SU-DHL-6 (cell line): ENCODE measurements at regions not wholly inside any gene's neighbourhood (a gene's known extent, or its start where the extent isn't known, plus 50 kb on each side); places are given as distances from the start of the nearest gene placed in this dataset.

Experiments
- H2AFZ ChIP-seq: fragments of 200-600 bp; sonication (generic); 2 replicates; pipeline ENCODE4 v1.6.1; 2014; ENCODE audit warnings: low read depth, mild to moderate bottlenecking, moderate library complexity, mixed read lengths, antibody characterized with exemption, low read length; ENCODE audit not compliant: severe bottlenecking
- H3F3A ChIP-seq: fragments of 200-600 bp; shearing (Covaris generic); 2 replicates; pipeline ENCODE4 v1.6.0; 2016; ENCODE audit warnings: antibody characterized with exemption, mild to moderate bottlenecking; ENCODE audit not compliant: insufficient read depth
- H3K27ac ChIP-seq: fragments of 200-600 bp; sonication (generic); 2 replicates; pipeline ENCODE4 v1.5.1; 2016; ENCODE audit warnings: low read depth, mild to moderate bottlenecking, low read length, moderate library complexity, mixed read lengths
- H3K27me3 ChIP-seq: fragments of 200-600 bp; sonication (generic), shearing (Covaris generic); 2 replicates; pipeline ENCODE4 v1.6.0; 2014; ENCODE audit warnings: mild to moderate bottlenecking, low read length
- H3K36me3 ChIP-seq: fragments of 200-600 bp; sonication (generic); 2 replicates; pipeline ENCODE4 v1.6.1; 2014; ENCODE audit warnings: mild to moderate bottlenecking, low read length, mixed read lengths
- H3K4me2 ChIP-seq: fragments of 300-600, 200-600 bp; shearing (Covaris generic), sonication (generic); 2 replicates; pipeline ENCODE4 v1.6.0; 2014; ENCODE audit warnings: low read length, low read depth, mild to moderate bottlenecking; ENCODE audit not compliant: poor library complexity, severe bottlenecking
- H3K4me3 ChIP-seq: fragments of 200-600 bp; sonication (generic); 2 replicates; pipeline ENCODE4 v1.5.1; 2014; ENCODE audit warnings: antibody characterized with exemption, low read length, mild to moderate bottlenecking, mixed read lengths; ENCODE audit not compliant: insufficient read depth, poor library complexity, severe bottlenecking
- H3K79me2 ChIP-seq: fragments of 200-600 bp; sonication (generic); 2 replicates; pipeline ENCODE4 v1.6.1; 2014; ENCODE audit warnings: mild to moderate bottlenecking, low read length, moderate library complexity; ENCODE audit not compliant: insufficient read depth
- H3K9ac ChIP-seq: fragments of 200-600 bp; sonication (generic); 2 replicates; pipeline ENCODE4 v1.7.0; 2014; ENCODE audit warnings: mild to moderate bottlenecking, low read length
- H3K9me2 ChIP-seq: fragments of 200-600 bp; sonication (generic); replicated peaks from 2 replicates; pipeline ENCODE4 v1.6.1; 2014; ENCODE audit warnings: low read length; ENCODE audit not compliant: insufficient read depth
- H3K9me3 ChIP-seq: fragments of 200-600 bp; sonication (generic); 2 replicates; pipeline ENCODE4 v1.6.1; 2014; ENCODE audit warnings: low read length, mixed read lengths; ENCODE audit not compliant: insufficient read depth
- H4K20me1 ChIP-seq: fragments of 200-600 bp; sonication (generic); 2 replicates; pipeline ENCODE4 v1.6.1; 2014; ENCODE audit warnings: low read depth, mild to moderate bottlenecking, antibody characterized with exemption, low read length, moderate library complexity, mixed read lengths
- EZH2phosphoT487 ChIP-seq: fragments of 200-600 bp; sonication (generic), shearing (Covaris generic); conservative IDR thresholded peaks from 2 replicates; pipeline ENCODE4 v1.6.1; 2018; ENCODE audit warnings: mild to moderate bottlenecking, antibody characterized with exemption, low read length, moderate library complexity, mixed read lengths
- TF ChIP-seq, protein P1 (sequence below): fragments of 200-600 bp; sonication (generic); IDR thresholded peaks from one replicate; pipeline ENCODE4 v1.5.1; 2017; ENCODE audit warnings: antibody characterized with exemption, mild to moderate bottlenecking, low read length, moderate library complexity; ENCODE audit not compliant: insufficient read depth, poor library complexity, severe bottlenecking

DNA sequence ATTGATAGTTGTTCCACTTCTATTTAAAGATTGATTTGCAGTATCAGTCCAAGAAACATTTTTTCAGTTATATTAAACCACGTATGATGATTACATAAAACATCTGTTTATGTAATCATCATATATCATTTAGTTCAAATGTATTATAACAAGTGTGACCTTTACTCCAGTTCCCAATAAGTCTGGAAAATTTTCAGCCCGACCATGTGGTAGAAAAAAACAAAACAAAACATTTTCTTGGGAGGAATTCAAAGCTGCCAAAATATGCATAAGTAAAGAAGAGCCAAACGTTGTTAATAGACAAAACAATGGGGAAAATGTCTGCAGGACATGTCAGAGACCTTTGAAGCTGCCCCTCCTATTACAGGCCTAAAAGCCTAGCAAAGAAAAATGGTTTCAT lies 709.1 kb downstream of the FAT4 start:
- Histone ChIP-seq H3K27me3 (no peaks in the 10 kb centered on the region), H3K79me2 (no peaks in the 10 kb centered on the region), H3F3A (no peaks in the 10 kb centered on the region), H3K4me2 (no peak overlapping the region), H3K27ac (no peak overlapping the region), H3K9ac (no peak overlapping the region), H2AFZ (no peak overlapping the region), H3K9me2 (no peaks in the 10 kb centered on the region), H3K4me3 (no peak overlapping the region), H4K20me1 (no peaks in the 10 kb centered on the region), H3K36me3 (no peaks in the 10 kb centered on the region), H3K9me3 (no peaks in the 10 kb centered on the region)
- TF ChIP-seq EZH2phosphoT487, result no peak
- TF ChIP-seq, protein P1, sequence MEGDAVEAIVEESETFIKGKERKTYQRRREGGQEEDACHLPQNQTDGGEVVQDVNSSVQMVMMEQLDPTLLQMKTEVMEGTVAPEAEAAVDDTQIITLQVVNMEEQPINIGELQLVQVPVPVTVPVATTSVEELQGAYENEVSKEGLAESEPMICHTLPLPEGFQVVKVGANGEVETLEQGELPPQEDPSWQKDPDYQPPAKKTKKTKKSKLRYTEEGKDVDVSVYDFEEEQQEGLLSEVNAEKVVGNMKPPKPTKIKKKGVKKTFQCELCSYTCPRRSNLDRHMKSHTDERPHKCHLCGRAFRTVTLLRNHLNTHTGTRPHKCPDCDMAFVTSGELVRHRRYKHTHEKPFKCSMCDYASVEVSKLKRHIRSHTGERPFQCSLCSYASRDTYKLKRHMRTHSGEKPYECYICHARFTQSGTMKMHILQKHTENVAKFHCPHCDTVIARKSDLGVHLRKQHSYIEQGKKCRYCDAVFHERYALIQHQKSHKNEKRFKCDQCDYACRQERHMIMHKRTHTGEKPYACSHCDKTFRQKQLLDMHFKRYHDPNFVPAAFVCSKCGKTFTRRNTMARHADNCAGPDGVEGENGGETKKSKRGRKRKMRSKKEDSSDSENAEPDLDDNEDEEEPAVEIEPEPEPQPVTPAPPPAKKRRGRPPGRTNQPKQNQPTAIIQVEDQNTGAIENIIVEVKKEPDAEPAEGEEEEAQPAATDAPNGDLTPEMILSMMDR, result no peak

DNA sequence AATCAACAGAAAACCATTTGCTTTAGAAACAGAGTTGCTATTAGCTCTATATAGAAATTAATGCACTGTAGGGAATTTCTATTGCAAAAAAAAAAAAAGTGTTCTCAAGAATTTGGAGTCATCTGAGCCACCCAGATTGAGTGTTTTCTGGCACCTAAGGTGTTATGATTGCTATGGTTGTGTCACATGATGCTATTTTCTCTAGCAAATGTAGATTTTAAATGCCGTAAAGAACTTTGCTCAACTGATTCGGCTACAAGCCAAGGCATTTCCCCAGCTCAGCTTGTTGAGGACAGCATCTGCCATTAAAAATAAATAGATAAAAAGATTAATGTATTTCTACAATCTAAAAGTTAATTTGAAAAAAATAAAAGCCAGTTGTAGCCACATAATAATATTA lies 712.8 kb downstream of the FAT4 start:
- Histone ChIP-seq H3K9ac (no peak overlapping the region), H3K27me3 (no peaks in the 10 kb centered on the region), H3K4me3 (no peak overlapping the region), H2AFZ (no peak overlapping the region), H4K20me1 (no peaks in the 10 kb centered on the region), H3K4me2 (no peak overlapping the region), H3K36me3 (no peaks in the 10 kb centered on the region), H3K27ac (no peak overlapping the region), H3K9me2 (no peaks in the 10 kb centered on the region), H3F3A (no peaks in the 10 kb centered on the region), H3K9me3 (no peaks in the 10 kb centered on the region), H3K79me2 (no peaks in the 10 kb centered on the region)
- no peak for TF ChIP-seq EZH2phosphoT487
- TF ChIP-seq, protein P1, result no peak

DNA sequence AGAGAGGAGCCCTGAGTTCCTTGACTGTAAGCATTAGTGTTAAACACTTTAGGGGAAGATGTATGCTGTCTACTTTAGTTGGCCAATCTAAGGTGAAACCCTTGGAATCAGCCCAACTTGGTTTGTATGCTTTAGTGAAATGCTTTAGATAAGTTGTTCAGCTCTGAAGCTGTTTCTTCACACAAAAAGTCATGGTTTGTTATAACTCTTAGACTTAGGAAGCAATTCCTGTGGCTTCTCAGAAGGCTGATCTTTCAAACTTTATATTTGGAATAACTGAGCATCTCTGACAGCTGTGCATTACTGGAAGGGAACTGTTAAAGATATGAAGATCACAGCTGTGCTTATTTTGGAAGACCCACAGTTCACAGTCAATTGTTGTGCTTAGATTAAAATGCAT lies 714.1 kb downstream of the FAT4 start:
- no peaks in the 10 kb centered on the region for H3K9me2 ChIP-seq
- H3F3A ChIP-seq, result no peaks in the 10 kb centered on the region
- no peak overlapping the region for H3K4me2 ChIP-seq
- no peak overlapping the region for H3K9ac ChIP-seq
- no peak overlapping the region for H3K4me3 ChIP-seq
- no peaks in the 10 kb centered on the region for H3K36me3 ChIP-seq
- H4K20me1 ChIP-seq, result no peaks in the 10 kb centered on the region
- no peak overlapping the region for H2AFZ ChIP-seq
- H3K27ac ChIP-seq, result no peak overlapping the region
- H3K9me3 ChIP-seq, result no peaks in the 10 kb centered on the region
- TF ChIP-seq, protein P1, result no peak
- no peaks in the 10 kb centered on the region for H3K27me3 ChIP-seq
- H3K79me2 ChIP-seq, result no peaks in the 10 kb centered on the region

DNA sequence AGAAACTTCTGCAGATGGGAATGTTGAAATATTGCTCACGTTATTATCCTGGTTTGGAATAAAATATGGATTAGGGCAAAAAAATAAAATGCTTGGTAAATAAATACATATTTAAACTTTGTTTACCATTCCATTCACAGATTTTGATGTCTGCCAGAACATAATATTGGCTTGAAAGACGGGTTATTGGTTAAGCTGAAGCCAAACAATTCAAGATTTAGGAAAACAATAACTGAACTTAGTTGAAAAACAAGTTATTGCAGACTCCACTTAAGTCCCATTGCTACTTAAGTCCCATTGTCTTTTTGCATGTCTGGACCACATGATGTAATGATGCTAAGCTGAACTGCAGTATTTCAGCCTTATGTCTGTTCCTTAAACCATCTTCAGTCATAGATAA lies 722.5 kb downstream of the FAT4 start:
- no peaks in the 10 kb centered on the region for H3K27me3 ChIP-seq
- no peak overlapping the region for H3K4me3 ChIP-seq
- H3K4me2 ChIP-seq, result no peak overlapping the region
- no peak overlapping the region for H3K9ac ChIP-seq
- no peak for TF ChIP-seq EZH2phosphoT487
- TF ChIP-seq, protein P1, result no peak
- no peak overlapping the region for H3K27ac ChIP-seq
- no peaks in the 10 kb centered on the region for H3K36me3 ChIP-seq
- H4K20me1 ChIP-seq, result no peaks in the 10 kb centered on the region
- no peaks in the 10 kb centered on the region for H3K79me2 ChIP-seq
- H3K9me2 ChIP-seq, result no peaks in the 10 kb centered on the region
- H3F3A ChIP-seq, result no peaks in the 10 kb centered on the region
- H3K9me3 ChIP-seq, result no peaks in the 10 kb centered on the region
- no peak overlapping the region for H2AFZ ChIP-seq
